ENCODE measurements at regions not wholly inside any gene's neighbourhood (a gene's known extent, or its start where the extent isn't known, plus 50 kb on each side); places are given as distances from the start of the nearest gene placed in this dataset.

DNA sequence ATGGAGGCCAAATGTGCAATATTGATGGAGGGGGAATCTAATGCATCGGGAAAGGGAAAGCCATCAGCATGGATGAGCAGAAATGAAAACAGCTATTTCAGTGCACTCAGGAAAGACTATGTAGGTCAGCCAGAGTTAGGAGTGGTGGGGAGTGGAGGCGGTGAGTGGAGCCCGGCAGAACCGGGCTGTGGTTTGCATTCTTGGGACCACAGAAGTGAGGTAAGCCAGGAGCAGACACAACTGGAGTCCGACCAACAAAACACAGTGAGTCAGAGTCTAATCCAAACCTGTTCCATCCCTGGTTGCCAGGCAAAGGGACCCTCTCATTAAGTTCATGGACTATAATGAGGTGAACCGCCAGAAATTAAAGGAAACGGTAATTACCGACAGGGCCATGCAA, 61.1 kb upstream of the RAB12 start:
- TF ChIP-seq, protein P1, sequence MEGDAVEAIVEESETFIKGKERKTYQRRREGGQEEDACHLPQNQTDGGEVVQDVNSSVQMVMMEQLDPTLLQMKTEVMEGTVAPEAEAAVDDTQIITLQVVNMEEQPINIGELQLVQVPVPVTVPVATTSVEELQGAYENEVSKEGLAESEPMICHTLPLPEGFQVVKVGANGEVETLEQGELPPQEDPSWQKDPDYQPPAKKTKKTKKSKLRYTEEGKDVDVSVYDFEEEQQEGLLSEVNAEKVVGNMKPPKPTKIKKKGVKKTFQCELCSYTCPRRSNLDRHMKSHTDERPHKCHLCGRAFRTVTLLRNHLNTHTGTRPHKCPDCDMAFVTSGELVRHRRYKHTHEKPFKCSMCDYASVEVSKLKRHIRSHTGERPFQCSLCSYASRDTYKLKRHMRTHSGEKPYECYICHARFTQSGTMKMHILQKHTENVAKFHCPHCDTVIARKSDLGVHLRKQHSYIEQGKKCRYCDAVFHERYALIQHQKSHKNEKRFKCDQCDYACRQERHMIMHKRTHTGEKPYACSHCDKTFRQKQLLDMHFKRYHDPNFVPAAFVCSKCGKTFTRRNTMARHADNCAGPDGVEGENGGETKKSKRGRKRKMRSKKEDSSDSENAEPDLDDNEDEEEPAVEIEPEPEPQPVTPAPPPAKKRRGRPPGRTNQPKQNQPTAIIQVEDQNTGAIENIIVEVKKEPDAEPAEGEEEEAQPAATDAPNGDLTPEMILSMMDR (IDR thresholded peaks at IDR 0.05 in 8 of 11, conservative IDR thresholded peaks at IDR 0.05 in 3 of 11), result no peak
- TF ChIP-seq POLR2A (IDR thresholded peaks at IDR 0.05) (no peak), POLR2AphosphoS5 (IDR thresholded peaks at IDR 0.05) (no peak)
